ENCODE measurements at regions not wholly inside any gene's neighbourhood (a gene's known extent, or its start where the extent isn't known, plus 50 kb on each side); places are given as distances from the start of the nearest gene placed in this dataset.

DNA sequence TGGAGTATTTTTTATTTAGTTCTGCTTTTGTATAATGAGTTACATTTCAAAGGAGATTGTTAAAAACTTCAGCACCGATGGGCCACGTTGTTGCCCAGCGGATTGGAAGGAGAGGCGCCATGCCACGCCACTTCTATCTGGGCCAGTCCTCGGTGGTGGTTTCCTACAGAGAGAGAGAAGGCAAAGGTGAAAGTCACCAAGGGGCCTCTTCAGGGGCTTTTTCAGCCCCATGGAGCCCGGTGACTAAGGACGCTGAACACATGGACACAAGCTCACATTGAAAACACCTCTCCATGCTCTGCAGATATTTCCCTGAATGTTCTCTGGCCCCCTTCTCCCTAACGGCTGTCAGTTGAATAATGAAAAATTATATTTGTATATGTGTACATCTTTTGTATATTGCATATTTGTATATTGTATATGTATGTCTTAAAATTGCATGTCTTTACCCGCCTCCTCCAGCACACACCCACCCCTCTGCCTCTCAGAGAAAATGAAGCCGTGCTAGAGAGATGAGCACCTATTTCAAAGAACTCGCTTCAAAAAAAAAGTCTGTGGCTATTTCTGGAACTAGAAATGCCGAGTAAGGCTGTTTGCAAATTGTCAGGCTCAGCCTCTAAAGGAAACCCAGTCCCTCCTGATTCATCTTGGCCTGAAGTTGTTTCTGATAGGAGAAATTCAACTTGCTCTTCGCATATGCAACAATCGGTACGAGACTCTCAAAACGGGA, 91.9 kb upstream of the CDH4 start:
- no peaks in the 10 kb centered on the region for H3K36me3 ChIP-seq (replicated peaks in 1 of 2; ENCODE audit: control insufficient read depth in 1 of 2, insufficient read depth in 2 of 2, low read length in 1 of 2)
- no peaks in the 10 kb centered on the region for H4K20me1 ChIP-seq (ENCODE audit: insufficient read depth)
- TF ChIP-seq YY1 (IDR thresholded peaks at IDR 0.05; ENCODE audit: low read depth): no peak
- no peak for TF ChIP-seq RCOR1 (IDR thresholded peaks at IDR 0.05; ENCODE audit: low read length)
- TF ChIP-seq NFIC (IDR thresholded peaks at IDR 0.05; ENCODE audit: borderline replicate concordance): no peak
- TF ChIP-seq, protein P1, sequence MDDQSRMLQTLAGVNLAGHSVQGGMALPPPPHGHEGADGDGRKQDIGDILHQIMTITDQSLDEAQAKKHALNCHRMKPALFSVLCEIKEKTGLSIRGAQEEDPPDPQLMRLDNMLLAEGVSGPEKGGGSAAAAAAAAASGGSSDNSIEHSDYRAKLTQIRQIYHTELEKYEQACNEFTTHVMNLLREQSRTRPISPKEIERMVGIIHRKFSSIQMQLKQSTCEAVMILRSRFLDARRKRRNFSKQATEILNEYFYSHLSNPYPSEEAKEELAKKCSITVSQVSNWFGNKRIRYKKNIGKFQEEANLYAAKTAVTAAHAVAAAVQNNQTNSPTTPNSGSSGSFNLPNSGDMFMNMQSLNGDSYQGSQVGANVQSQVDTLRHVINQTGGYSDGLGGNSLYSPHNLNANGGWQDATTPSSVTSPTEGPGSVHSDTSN (IDR thresholded peaks at IDR 0.05): no peak
- TF ChIP-seq NRF1 (IDR thresholded peaks at IDR 0.05; ENCODE audit: low read depth, low read length): no peak
- no peak for TF ChIP-seq RXRA (IDR thresholded peaks at IDR 0.05; ENCODE audit: borderline replicate concordance, low read depth)
- H3K27me3 ChIP-seq (ENCODE audit: insufficient read depth): no peaks in the 10 kb centered on the region
- H3K79me2 ChIP-seq (ENCODE audit: insufficient read depth): no peaks in the 10 kb centered on the region
- H3K4me3 ChIP-seq (ENCODE audit: low read depth in 2 of 2, low read length in 1 of 2): no peak overlapping the region
- H3K9me2 ChIP-seq: no peaks in the 10 kb centered on the region
- ChIA-PET POLR2A (interaction anchor here (0.7 kb wide), 1 partner anchor 32 kb away, joined by 3 read pairs; no protein-coding TSS in a partner anchor), CTCF (no interaction called here)
- no peak overlapping the region for H2AFZ ChIP-seq (ENCODE audit: low read depth)
- DNase-seq: no peak
- no peak overlapping the region for H3K4me2 ChIP-seq
- H3K9me3 ChIP-seq: no peaks in the 10 kb centered on the region
- H3K4me1 ChIP-seq (ENCODE audit: control insufficient read depth in 1 of 2, insufficient read depth in 2 of 2, low read depth in 1 of 2, low read length in 1 of 2): no peaks in the 10 kb centered on the region
- no peaks in the 10 kb centered on the region for H3F3A ChIP-seq (replicated peaks; ENCODE audit: insufficient read depth)
- no peak overlapping the region for H3K27ac ChIP-seq (ENCODE audit: low read depth in 2 of 2, low read length in 1 of 2)
- no peak overlapping the region for H3K9ac ChIP-seq
- 36% methylated on average over 17 of the region's 17 CpGs for WGBS (ENCODE audit: low lambda C conversion rate)

DNA sequence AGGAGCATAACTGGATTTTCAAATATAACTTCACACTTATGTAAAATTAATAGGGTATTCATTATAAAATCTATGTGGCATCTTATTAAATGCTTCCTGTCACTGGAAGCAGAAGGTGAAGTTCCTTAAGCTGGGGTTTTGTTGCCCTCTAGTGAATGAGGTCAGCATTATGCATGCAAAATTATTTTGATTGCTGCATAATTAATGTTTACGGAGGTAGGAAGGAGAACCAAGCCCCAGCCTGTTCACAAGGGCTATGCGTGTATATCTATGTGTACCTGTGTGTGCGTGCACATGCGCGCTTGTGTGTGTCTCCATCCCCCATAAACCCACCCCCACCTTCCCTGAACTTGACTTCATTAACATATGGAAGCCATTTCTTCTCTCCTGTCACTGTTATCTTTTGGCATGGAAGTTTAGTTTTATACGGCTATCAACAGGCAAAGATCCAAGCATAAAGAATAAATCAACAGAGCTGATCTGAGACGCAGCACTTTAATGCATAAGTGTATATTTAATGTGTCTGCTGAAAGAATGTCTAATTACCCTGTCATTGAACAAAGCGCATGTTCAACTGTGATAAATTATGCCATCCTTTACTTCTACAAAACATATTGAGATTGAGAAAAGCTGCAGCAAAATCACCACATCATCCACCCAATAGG, 90.2 kb upstream of the CDH4 start:
- Histone ChIP-seq H3K9me2 (no peaks in the 10 kb centered on the region), H3K36me3 (replicated peaks in 1 of 2; ENCODE audit: control insufficient read depth in 1 of 2, insufficient read depth in 2 of 2, low read length in 1 of 2) (no peaks in the 10 kb centered on the region), H3K4me2 (no peak overlapping the region), H3K9ac (no peak overlapping the region), H3K4me1 (ENCODE audit: control insufficient read depth in 1 of 2, insufficient read depth in 2 of 2, low read depth in 1 of 2, low read length in 1 of 2) (no peaks in the 10 kb centered on the region), H3K4me3 (ENCODE audit: low read depth in 2 of 2, low read length in 1 of 2) (no peak overlapping the region), H3K27ac (ENCODE audit: low read depth in 2 of 2, low read length in 1 of 2) (no peak overlapping the region), H4K20me1 (ENCODE audit: insufficient read depth) (no peaks in the 10 kb centered on the region), H3F3A (replicated peaks; ENCODE audit: insufficient read depth) (no peaks in the 10 kb centered on the region), H3K79me2 (ENCODE audit: insufficient read depth) (no peaks in the 10 kb centered on the region), H3K27me3 (ENCODE audit: insufficient read depth) (no peaks in the 10 kb centered on the region), H2AFZ (ENCODE audit: low read depth) (no peak overlapping the region), H3K9me3 (no peaks in the 10 kb centered on the region)
- DNase-seq: no peak
- CTCF ChIA-PET: interaction anchor here (0.7 to 0.9 kb wide), 2 partner anchors 309 to 951 kb away, joined by 3 to 4 read pairs; no protein-coding TSS in a partner anchor
- POLR2A ChIA-PET: no interaction called here
- 7% methylated on average over 8 of the region's 8 CpGs for WGBS (ENCODE audit: low lambda C conversion rate)
- TF ChIP-seq FOSL2 (IDR thresholded peaks at IDR 0.05; ENCODE audit: borderline replicate concordance, low read depth): no peak
- no peak for TF ChIP-seq GABPA (IDR thresholded peaks at IDR 0.05; ENCODE audit: low read depth)

DNA sequence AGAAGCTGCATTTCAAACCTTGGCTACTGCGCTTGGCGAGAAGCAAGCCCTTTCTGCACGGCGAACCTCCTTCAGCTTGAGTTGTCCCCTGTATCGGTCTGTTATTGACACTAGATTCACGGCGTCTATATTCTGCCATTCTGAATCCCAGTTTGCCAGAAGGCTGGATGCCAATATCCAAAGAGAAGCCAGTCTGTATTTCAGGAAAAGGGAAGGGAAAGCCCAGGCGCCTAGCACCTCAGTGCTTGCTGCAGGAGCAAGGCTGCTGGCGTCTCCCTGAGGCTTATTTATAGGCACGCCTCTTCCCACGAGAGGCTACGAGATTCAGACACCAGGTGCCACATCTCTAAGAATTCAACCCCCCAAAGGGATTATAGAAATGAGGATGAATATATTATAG, 89.6 kb upstream of the CDH4 start:
- ChIA-PET POLR2A (no interaction called here), CTCF (interaction anchor here (0.7 to 0.9 kb wide), 2 partner anchors 310 to 952 kb away, joined by 3 to 4 read pairs; no protein-coding TSS in a partner anchor)
- no peaks in the 10 kb centered on the region for H3K4me1 ChIP-seq (ENCODE audit: control insufficient read depth in 1 of 2, insufficient read depth in 2 of 2, low read depth in 1 of 2, low read length in 1 of 2)
- WGBS (ENCODE audit: low lambda C conversion rate): 13% methylated on average over 6 of the region's 12 CpGs
- no peak for DNase-seq
- no peak overlapping the region for H2AFZ ChIP-seq (ENCODE audit: low read depth)
- no peaks in the 10 kb centered on the region for H3K9me3 ChIP-seq
- no peak overlapping the region for H3K27ac ChIP-seq (ENCODE audit: low read depth in 2 of 2, low read length in 1 of 2)
- H3F3A ChIP-seq (replicated peaks; ENCODE audit: insufficient read depth): no peaks in the 10 kb centered on the region
- H4K20me1 ChIP-seq (ENCODE audit: insufficient read depth): no peaks in the 10 kb centered on the region
- H3K4me2 ChIP-seq: no peak overlapping the region
- no peak overlapping the region for H3K9ac ChIP-seq
- TF ChIP-seq GATA2 (CRISPR knock-in tag; IDR thresholded peaks at IDR 0.05) (no peak), JUND (IDR thresholded peaks at IDR 0.05) (no peak), FOXM1 (IDR thresholded peaks at IDR 0.05; ENCODE audit: low read depth) (no peak), ELF1 (IDR thresholded peaks at IDR 0.05) (no peak), YY1 (IDR thresholded peaks at IDR 0.05; ENCODE audit: low read depth) (no peak), TEAD4 (IDR thresholded peaks at IDR 0.05; ENCODE audit: borderline replicate concordance, insufficient read depth) (no peak)
- TF ChIP-seq, protein P2, sequence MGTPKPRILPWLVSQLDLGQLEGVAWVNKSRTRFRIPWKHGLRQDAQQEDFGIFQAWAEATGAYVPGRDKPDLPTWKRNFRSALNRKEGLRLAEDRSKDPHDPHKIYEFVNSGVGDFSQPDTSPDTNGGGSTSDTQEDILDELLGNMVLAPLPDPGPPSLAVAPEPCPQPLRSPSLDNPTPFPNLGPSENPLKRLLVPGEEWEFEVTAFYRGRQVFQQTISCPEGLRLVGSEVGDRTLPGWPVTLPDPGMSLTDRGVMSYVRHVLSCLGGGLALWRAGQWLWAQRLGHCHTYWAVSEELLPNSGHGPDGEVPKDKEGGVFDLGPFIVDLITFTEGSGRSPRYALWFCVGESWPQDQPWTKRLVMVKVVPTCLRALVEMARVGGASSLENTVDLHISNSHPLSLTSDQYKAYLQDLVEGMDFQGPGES (IDR thresholded peaks at IDR 0.05; ENCODE audit: low read depth, low read length): no peak
- no peaks in the 10 kb centered on the region for H3K36me3 ChIP-seq (replicated peaks in 1 of 2; ENCODE audit: control insufficient read depth in 1 of 2, insufficient read depth in 2 of 2, low read length in 1 of 2)
- H3K9me2 ChIP-seq: no peaks in the 10 kb centered on the region
- no peaks in the 10 kb centered on the region for H3K27me3 ChIP-seq (ENCODE audit: insufficient read depth)
- H3K4me3 ChIP-seq (ENCODE audit: low read depth in 2 of 2, low read length in 1 of 2): no peak overlapping the region
- H3K79me2 ChIP-seq (ENCODE audit: insufficient read depth): no peaks in the 10 kb centered on the region

All from SK-N-SH (cell line).